ENCODE measurements at regions not wholly inside any gene's neighbourhood (a gene's known extent, or its start where the extent isn't known, plus 50 kb on each side); places are given as distances from the start of the nearest gene placed in this dataset.

DNA sequence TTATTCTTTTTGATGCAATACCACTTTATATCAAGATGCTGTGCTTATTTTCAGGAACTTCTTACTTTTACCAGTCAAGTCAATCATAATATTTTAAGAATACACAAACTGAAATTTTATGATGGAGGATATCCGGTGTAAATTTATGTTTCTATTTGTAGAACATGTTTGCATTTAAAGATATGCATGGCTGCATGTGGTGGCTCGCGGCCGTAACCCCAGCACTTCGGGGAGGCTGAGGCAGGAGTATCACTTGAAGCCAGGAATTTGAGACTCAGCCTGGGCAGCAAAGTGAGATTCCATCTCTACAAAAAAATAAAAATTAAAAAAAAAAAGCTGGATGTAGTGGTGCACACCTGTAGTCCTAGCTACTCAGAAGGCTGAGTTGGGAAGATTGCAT, 73.5 kb upstream of the ALDH1A1 start:
- TF ChIP-seq CTCF (conservative IDR thresholded peaks at IDR 0.05; ENCODE audit: low read depth, low read length) (no peak), EZH2 (IDR thresholded peaks at IDR 0.05; ENCODE audit: borderline replicate concordance, low read depth, low read length, poor library complexity, severe bottlenecking) (no peak)
